Keratinocyte (primary cell): ENCODE measurements at regions not wholly inside any gene's neighbourhood (a gene's known extent, or its start where the extent isn't known, plus 50 kb on each side); places are given as distances from the start of the nearest gene placed in this dataset.

Source experiments
- DNase-seq: peaks from one replicate; pipeline ENCODE4 v3.0.0-alpha.2; 2011; ENCODE audit warnings: low read depth, missing footprints, low spot score
- FAIRE-seq: peaks from 2 replicates; lab custom pipeline; 2011; peaks lifted over from hg19 to GRCh38; lab: Jason Lieb, UNC
- H2AFZ ChIP-seq: 2 replicates; pipeline ENCODE4 v1.6.0; 2012; ENCODE audit warnings: low read length, control low read depth, inconsistent platforms; ENCODE audit not compliant: control insufficient read depth
- H3K27ac ChIP-seq: 2 replicates; pipeline ENCODE4 v1.5.1; 2011; ENCODE audit warnings: low read length; ENCODE audit not compliant: control insufficient read depth, insufficient read depth
- H3K27me3 ChIP-seq: 3 replicates; pipeline ENCODE4 v1.6.0; 2011; ENCODE audit warnings: low read length; ENCODE audit not compliant: control insufficient read depth, insufficient read depth; ENCODE audit errors: extremely low read depth
- H3K36me3 ChIP-seq, 2 experiments: 2 replicates in 1 of 2; 3 replicates in 1 of 2; pipeline ENCODE4 v1.5.1; 2011; ENCODE audit warnings: low read length in 2 of 2, mild to moderate bottlenecking in 1 of 2; ENCODE audit not compliant: control insufficient read depth in 2 of 2, insufficient read depth in 2 of 2; ENCODE audit errors: extremely low read depth in 1 of 2
- H3K4me1 ChIP-seq: 3 replicates; pipeline ENCODE4 v1.5.1; 2011; ENCODE audit warnings: low read length; ENCODE audit not compliant: control insufficient read depth, insufficient read depth; ENCODE audit errors: extremely low read depth
- H3K4me2 ChIP-seq: 3 replicates; pipeline ENCODE4 v1.6.0; 2011; ENCODE audit warnings: low read depth, low read length; ENCODE audit not compliant: control insufficient read depth, insufficient read depth; ENCODE audit errors: extremely low read depth
- H3K4me3 ChIP-seq, 3 experiments: fragments of 200-600 bp in 1 of 3; sonication (generic) in 1 of 3; 2 replicates in 2 of 3; 3 replicates in 1 of 3; pipeline ENCODE4 v1.5.1; 2011 to 2016; ENCODE audit warnings: low read length in 3 of 3, mild to moderate bottlenecking in 3 of 3, control low read depth in 2 of 3, inconsistent platforms in 1 of 3, low read depth in 1 of 3, mixed read lengths in 1 of 3, mixed run types in 1 of 3, moderate library complexity in 1 of 3; ENCODE audit not compliant: control insufficient read depth in 2 of 3, insufficient read depth in 2 of 3; ENCODE audit errors: extremely low read depth in 1 of 3
- H3K79me2 ChIP-seq: 2 replicates; pipeline ENCODE4 v1.6.0; 2012; ENCODE audit warnings: low read length; ENCODE audit not compliant: control insufficient read depth, insufficient read depth
- H3K9ac ChIP-seq: 3 replicates; pipeline ENCODE4 v1.6.0; 2011; ENCODE audit warnings: low read length; ENCODE audit not compliant: control insufficient read depth, insufficient read depth; ENCODE audit errors: extremely low read depth
- H3K9me1 ChIP-seq: 3 replicates; pipeline ENCODE4 v1.6.0; 2011; ENCODE audit warnings: low read length; ENCODE audit not compliant: control insufficient read depth, insufficient read depth; ENCODE audit errors: extremely low read depth
- H3K9me3 ChIP-seq: 2 replicates; pipeline ENCODE4 v1.5.1; 2012; ENCODE audit warnings: low read depth, low read length; ENCODE audit not compliant: control insufficient read depth
- H4K20me1 ChIP-seq: 3 replicates; pipeline ENCODE4 v1.6.0; 2011; ENCODE audit warnings: low read length; ENCODE audit not compliant: control insufficient read depth, insufficient read depth; ENCODE audit errors: extremely low read depth
- EZH2 ChIP-seq: IDR thresholded peaks from one replicate; pipeline ENCODE4 v1.6.1; 2012; ENCODE audit warnings: inconsistent platforms, mild to moderate bottlenecking, low read length, moderate library complexity
- dilution Hi-C: fragments of 300-500 bp; cut with MboI; formaldehyde crosslinking; loops from one replicate; pipeline ENCODE4 v1.7.0; 2020; ENCODE audit warnings: low sequenced_read_pairs; ENCODE audit not compliant: extremely low pct_ligation_motif_present
- TF ChIP-seq, protein P1 (sequence below), 3 experiments: IDR thresholded peaks in 1 of 3; conservative IDR thresholded peaks in 1 of 3; optimal IDR thresholded peaks in 1 of 3; 2 replicates in 2 of 3; 3 replicates in 1 of 3; pipeline versions ENCODE3 to v1.5.1; 2011; ENCODE audit warnings: low read length in 3 of 3, mild to moderate bottlenecking in 3 of 3, moderate library complexity in 2 of 3, control low read depth in 1 of 3, inconsistent platforms in 1 of 3; ENCODE audit not compliant: insufficient read depth in 2 of 3; ENCODE audit errors: extremely low read depth in 1 of 3

DNA sequence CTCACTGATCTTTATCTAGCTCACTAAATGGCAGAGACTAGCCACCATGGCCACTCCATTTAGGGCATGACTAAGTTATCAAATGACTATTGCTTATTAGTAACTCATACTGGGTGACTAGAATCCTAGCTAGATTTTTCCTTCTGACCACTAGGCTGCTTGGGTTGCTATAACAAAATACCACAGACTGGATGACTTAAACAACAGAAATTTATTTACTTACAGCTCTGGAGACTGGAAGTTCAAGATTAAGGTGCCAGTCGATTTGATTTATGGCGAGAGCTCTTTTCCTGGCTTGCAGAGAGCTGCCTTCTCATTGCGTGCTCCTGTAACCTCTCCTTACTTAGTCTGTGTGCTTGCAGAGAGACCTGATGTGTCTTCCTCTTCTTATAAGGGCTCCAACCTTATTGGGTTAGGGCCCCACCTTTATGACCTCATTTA lies 55.0 kb upstream of the APC start:
- Histone ChIP-seq H3K9me1 (no peaks in the 10 kb centered on the region), H3K27ac (no peak overlapping the region), H3K9me3 (no peaks in the 10 kb centered on the region), H3K79me2 (no peaks in the 10 kb centered on the region), H3K4me3 (no peak overlapping the region), H3K4me1 (no peaks in the 10 kb centered on the region), H2AFZ (no peak overlapping the region), H3K36me3 (no peaks in the 10 kb centered on the region), H3K27me3 (no peaks in the 10 kb centered on the region), H4K20me1 (no peaks in the 10 kb centered on the region), H3K4me2 (no peak overlapping the region), H3K9ac (no peak overlapping the region)
- TF ChIP-seq, protein P1, sequence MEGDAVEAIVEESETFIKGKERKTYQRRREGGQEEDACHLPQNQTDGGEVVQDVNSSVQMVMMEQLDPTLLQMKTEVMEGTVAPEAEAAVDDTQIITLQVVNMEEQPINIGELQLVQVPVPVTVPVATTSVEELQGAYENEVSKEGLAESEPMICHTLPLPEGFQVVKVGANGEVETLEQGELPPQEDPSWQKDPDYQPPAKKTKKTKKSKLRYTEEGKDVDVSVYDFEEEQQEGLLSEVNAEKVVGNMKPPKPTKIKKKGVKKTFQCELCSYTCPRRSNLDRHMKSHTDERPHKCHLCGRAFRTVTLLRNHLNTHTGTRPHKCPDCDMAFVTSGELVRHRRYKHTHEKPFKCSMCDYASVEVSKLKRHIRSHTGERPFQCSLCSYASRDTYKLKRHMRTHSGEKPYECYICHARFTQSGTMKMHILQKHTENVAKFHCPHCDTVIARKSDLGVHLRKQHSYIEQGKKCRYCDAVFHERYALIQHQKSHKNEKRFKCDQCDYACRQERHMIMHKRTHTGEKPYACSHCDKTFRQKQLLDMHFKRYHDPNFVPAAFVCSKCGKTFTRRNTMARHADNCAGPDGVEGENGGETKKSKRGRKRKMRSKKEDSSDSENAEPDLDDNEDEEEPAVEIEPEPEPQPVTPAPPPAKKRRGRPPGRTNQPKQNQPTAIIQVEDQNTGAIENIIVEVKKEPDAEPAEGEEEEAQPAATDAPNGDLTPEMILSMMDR (optimal IDR thresholded peaks at IDR 0.05 in 1 of 3, IDR thresholded peaks at IDR 0.05 in 1 of 3, conservative IDR thresholded peaks at IDR 0.05 in 1 of 3; ENCODE audit: extremely low read depth in 1 of 3, insufficient read depth in 2 of 3, low read length in 3 of 3) = no peak
- TF ChIP-seq EZH2 = no peak
- FAIRE-seq (no peak), DNase-seq (no peak)
- dilution Hi-C loops = no loop called here

DNA sequence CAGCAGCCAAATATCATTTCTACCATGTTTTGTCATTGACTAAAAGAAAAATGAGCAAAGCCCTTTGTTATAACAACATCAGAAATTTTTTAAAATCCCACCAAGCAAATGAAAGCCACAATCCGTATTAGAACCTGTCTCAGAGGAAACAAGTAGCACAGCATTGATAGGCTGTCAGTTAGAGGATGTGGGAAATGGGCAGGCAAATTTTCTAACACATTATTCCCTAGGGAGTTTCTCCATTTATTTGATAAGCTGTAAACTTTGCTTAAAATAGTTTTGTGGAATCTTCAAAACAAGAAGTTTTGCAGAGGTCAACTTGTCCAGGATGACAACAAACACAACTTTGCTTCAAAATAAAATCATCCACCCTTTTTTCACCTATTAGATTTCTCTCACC lies 53.6 kb upstream of the APC start:
- no peaks in the 10 kb centered on the region for H3K36me3 ChIP-seq
- H3K27ac ChIP-seq = no peak overlapping the region
- no peaks in the 10 kb centered on the region for H3K9me3 ChIP-seq
- dilution Hi-C loops = no loop called here
- H3K9ac ChIP-seq = no peak overlapping the region
- no peak overlapping the region for H3K4me3 ChIP-seq
- no peak overlapping the region for H3K4me2 ChIP-seq
- H3K4me1 ChIP-seq = no peaks in the 10 kb centered on the region
- DNase-seq (no peak), FAIRE-seq (no peak)
- TF ChIP-seq, protein P1 (optimal IDR thresholded peaks at IDR 0.05 in 1 of 3, IDR thresholded peaks at IDR 0.05 in 1 of 3, conservative IDR thresholded peaks at IDR 0.05 in 1 of 3; ENCODE audit: extremely low read depth in 1 of 3, insufficient read depth in 2 of 3, low read length in 3 of 3) = no peak
- TF ChIP-seq EZH2 = no peak
- no peaks in the 10 kb centered on the region for H4K20me1 ChIP-seq
- no peaks in the 10 kb centered on the region for H3K9me1 ChIP-seq
- no peaks in the 10 kb centered on the region for H3K27me3 ChIP-seq
- H2AFZ ChIP-seq = no peak overlapping the region
- H3K79me2 ChIP-seq = no peaks in the 10 kb centered on the region
